Suprapubic skin (tissue), 4 donors: ENCODE measurements at regions not wholly inside any gene's neighbourhood (a gene's known extent, or its start where the extent isn't known, plus 50 kb on each side); places are given as distances from the start of the nearest gene placed in this dataset.

ENCODE experiments used
- DNase-seq, 2 donors: peaks; one replicate each; pipeline ENCODE4 v3.0.0-alpha.2; 2019; ENCODE audit warnings: low spot score in 2 of 2
- H3K27ac ChIP-seq: fragments of 200-600 bp; sonication (generic); one replicate; pipeline ENCODE4 v1.5.1; 2019
- H3K27me3 ChIP-seq: fragments of 200-600 bp; sonication (generic); one replicate; pipeline ENCODE4 v1.5.1; 2019
- H3K36me3 ChIP-seq: fragments of 200-600 bp; sonication (generic); one replicate; pipeline ENCODE4 v1.5.1; 2019
- H3K4me1 ChIP-seq: fragments of 200-600 bp; sonication (generic); one replicate; pipeline ENCODE4 v1.5.1; 2019
- H3K4me3 ChIP-seq: fragments of 200-600 bp; sonication (generic); one replicate; pipeline ENCODE4 v1.5.1; 2019; ENCODE audit warnings: mild to moderate bottlenecking
- H3K9me3 ChIP-seq: fragments of 200-600 bp; sonication (generic); one replicate; pipeline ENCODE4 v1.5.1; 2019
- EP300 ChIP-seq: sonication (generic); formaldehyde crosslinking; IDR thresholded peaks from one replicate; pipeline ENCODE4 v1.6.1; 2017; ENCODE audit warnings: antibody characterized with exemption
- POLR2A ChIP-seq, 2 donors: fragments of 450-650 bp; IDR thresholded peaks; one replicate each; pipeline ENCODE4 v1.6.1; 2017; ENCODE audit warnings: antibody characterized with exemption in 2 of 2, mild to moderate bottlenecking in 2 of 2, moderate library complexity in 2 of 2
- POLR2AphosphoS5 ChIP-seq, 3 donors: sonication (generic); formaldehyde crosslinking; IDR thresholded peaks; one replicate each; pipeline ENCODE4 v1.6.1; 2017; ENCODE audit warnings: antibody characterized with exemption in 3 of 3
- whole genome bisulfite sequencing: methylation state at CpG from one replicate; pipeline ENCODE4 v1.1.5; 2018; 5-methylcytosine and 5-hydroxymethylcytosine counted together
- TF ChIP-seq, protein P1 (sequence below), 2 donors: fragments of 200-600 bp in 1 of 2; fragments of 450-650 bp in 1 of 2; sonication (generic) in 1 of 2; IDR thresholded peaks; one replicate each; pipeline ENCODE4 v1.5.1; 2016 to 2019; ENCODE audit warnings: antibody characterized with exemption in 2 of 2, mild to moderate bottlenecking in 1 of 2, moderate library complexity in 1 of 2

DNA sequence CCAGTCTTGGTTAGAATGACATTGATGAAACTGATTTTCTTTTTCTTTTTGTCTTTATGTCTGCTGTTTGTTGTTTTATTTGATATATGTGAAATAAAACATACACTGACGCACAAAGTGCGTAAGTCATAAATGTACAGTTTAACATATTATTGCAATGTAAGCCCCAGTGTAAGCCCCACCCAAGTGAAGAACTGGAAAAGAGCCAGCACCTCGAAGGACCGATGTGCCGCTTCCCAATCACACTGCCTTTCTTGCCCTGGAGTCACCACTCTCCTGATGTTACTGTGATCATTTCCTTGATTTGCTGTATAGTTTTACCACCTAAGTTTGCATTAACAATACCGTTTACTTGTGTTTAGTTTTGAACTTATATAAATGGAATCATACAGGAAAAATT is 128.4 kb upstream of the LPP start:
- no peak for TF ChIP-seq POLR2AphosphoS5 (IDR thresholded peaks at IDR 0.05)
- no peak for TF ChIP-seq POLR2A (IDR thresholded peaks at IDR 0.05)
- no peak for TF ChIP-seq EP300
- TF ChIP-seq, protein P1, sequence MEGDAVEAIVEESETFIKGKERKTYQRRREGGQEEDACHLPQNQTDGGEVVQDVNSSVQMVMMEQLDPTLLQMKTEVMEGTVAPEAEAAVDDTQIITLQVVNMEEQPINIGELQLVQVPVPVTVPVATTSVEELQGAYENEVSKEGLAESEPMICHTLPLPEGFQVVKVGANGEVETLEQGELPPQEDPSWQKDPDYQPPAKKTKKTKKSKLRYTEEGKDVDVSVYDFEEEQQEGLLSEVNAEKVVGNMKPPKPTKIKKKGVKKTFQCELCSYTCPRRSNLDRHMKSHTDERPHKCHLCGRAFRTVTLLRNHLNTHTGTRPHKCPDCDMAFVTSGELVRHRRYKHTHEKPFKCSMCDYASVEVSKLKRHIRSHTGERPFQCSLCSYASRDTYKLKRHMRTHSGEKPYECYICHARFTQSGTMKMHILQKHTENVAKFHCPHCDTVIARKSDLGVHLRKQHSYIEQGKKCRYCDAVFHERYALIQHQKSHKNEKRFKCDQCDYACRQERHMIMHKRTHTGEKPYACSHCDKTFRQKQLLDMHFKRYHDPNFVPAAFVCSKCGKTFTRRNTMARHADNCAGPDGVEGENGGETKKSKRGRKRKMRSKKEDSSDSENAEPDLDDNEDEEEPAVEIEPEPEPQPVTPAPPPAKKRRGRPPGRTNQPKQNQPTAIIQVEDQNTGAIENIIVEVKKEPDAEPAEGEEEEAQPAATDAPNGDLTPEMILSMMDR (IDR thresholded peaks at IDR 0.05), result no peak
- no peak for DNase-seq
- no peak overlapping the region for H3K27ac ChIP-seq
- H3K4me1 ChIP-seq, result no peaks in the 10 kb centered on the region
- WGBS, result 79% methylated on average over 6 of the region's 6 CpGs
- no peaks in the 10 kb centered on the region for H3K9me3 ChIP-seq
- no peaks in the 10 kb centered on the region for H3K27me3 ChIP-seq
- H3K4me3 ChIP-seq, result no peak overlapping the region
- H3K36me3 ChIP-seq, result no peaks in the 10 kb centered on the region

DNA sequence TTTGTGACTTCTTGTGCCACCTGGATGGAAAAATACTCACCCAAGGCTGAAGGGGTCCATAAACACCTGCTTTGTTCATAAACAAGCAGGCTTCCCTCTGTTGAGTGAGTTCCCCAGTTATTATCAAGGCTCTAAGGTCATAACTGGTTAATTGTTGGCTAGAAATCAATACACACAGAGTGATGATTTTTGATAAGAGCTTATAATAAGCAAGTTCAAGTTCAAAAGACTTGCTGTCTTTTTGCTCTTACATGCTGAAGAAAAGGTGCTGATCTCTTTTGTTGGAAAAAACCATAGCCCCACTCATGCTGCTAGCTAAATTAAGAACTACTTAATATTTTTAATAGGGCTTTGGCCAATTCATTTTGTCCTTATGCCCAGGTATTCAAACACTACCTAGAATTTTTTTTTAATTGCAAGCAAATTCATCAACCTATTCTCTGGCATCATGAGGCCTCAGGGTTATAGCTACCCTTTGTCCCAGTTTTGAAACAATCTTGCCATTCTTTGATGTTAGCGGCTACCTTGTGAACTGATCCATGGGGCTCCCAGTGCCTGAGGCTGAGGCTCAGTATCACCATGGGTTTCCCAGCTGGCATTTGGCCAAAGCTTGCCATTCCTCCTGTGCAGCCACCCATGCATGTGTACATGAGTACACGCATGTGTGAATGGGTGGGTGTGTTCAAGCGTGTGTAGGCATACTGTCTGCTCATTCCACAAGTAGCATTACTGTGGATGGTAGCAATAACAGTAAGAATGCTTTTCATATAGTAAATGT is 127.6 kb upstream of the LPP start:
- no peaks in the 10 kb centered on the region for H3K4me1 ChIP-seq
- H3K4me3 ChIP-seq, result no peak overlapping the region
- TF ChIP-seq, protein P1 (IDR thresholded peaks at IDR 0.05), result no peak
- TF ChIP-seq EP300, result no peak
- no peak for TF ChIP-seq POLR2AphosphoS5 (IDR thresholded peaks at IDR 0.05)
- no peak for TF ChIP-seq POLR2A (IDR thresholded peaks at IDR 0.05)
- DNase-seq, result no peak
- H3K27ac ChIP-seq, result no peak overlapping the region
- H3K9me3 ChIP-seq, result no peaks in the 10 kb centered on the region
- WGBS, result 87% methylated on average over 3 of the region's 3 CpGs
- H3K27me3 ChIP-seq, result no peaks in the 10 kb centered on the region
- H3K36me3 ChIP-seq, result no peaks in the 10 kb centered on the region

DNA sequence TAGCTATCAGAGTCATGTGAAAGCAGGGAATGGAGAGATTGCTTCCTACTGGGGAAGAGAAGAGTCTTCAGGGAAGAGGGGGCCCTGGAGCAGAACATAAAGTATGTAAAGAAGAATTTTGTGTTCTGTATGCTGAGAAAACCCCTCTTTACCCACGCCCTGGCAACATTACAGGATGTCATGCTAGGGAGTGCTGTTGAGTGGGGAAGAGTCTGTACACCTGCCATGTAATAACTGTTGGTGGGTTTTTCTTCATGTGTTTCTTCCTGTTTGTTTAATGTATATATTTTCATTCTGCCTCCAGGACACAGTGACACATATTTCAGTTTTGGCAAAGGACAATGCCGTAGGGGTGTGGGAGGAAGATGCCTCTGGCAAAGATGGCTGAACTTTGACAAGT is 122.8 kb upstream of the LPP start:
- H3K27ac ChIP-seq, result no peak overlapping the region
- no peaks in the 10 kb centered on the region for H3K27me3 ChIP-seq
- 65% methylated on average over 2 of the region's 2 CpGs for WGBS
- H3K9me3 ChIP-seq, result no peaks in the 10 kb centered on the region
- TF ChIP-seq POLR2A (IDR thresholded peaks at IDR 0.05), result no peak
- TF ChIP-seq, protein P1 (IDR thresholded peaks at IDR 0.05), result no peak
- no peak for TF ChIP-seq POLR2AphosphoS5 (IDR thresholded peaks at IDR 0.05)
- H3K4me3 ChIP-seq, result no peak overlapping the region
- H3K36me3 ChIP-seq, result no peaks in the 10 kb centered on the region
- no peak for DNase-seq
- peaks cover 6% of the 10 kb centered on the region for H3K4me1 ChIP-seq

DNA sequence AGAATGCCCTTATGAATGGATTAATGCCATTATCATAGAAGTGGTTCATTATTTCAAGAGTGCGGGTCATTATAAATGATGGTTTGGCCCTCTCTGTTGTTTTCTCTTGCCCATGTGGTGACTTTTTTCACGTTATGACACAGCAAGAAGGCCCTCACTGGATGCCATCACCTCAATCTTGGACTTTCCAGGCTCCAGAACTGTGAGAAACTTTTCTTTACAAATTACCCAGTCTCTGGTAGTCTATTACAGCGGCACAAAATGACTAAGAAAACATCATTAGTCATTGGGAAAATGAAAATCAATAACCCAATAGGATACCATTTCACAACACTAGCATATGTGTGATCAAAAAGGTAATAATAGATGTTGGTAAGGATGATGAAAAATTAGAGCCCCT is 119.0 kb upstream of the LPP start:
- Histone ChIP-seq H3K27me3 (no peaks in the 10 kb centered on the region), H3K36me3 (no peaks in the 10 kb centered on the region), H3K9me3 (no peaks in the 10 kb centered on the region), H3K4me1 (peaks cover 29% of the 10 kb centered on the region), H3K4me3 (no peak overlapping the region), H3K27ac (no peak overlapping the region)
- 83% methylated on average over 3 of the region's 3 CpGs for WGBS
- DNase-seq, result no peak
- TF ChIP-seq, protein P1 (IDR thresholded peaks at IDR 0.05), result no peak
- TF ChIP-seq EP300, result no peak
- no peak for TF ChIP-seq POLR2A (IDR thresholded peaks at IDR 0.05)
- TF ChIP-seq POLR2AphosphoS5 (IDR thresholded peaks at IDR 0.05), result no peak

DNA sequence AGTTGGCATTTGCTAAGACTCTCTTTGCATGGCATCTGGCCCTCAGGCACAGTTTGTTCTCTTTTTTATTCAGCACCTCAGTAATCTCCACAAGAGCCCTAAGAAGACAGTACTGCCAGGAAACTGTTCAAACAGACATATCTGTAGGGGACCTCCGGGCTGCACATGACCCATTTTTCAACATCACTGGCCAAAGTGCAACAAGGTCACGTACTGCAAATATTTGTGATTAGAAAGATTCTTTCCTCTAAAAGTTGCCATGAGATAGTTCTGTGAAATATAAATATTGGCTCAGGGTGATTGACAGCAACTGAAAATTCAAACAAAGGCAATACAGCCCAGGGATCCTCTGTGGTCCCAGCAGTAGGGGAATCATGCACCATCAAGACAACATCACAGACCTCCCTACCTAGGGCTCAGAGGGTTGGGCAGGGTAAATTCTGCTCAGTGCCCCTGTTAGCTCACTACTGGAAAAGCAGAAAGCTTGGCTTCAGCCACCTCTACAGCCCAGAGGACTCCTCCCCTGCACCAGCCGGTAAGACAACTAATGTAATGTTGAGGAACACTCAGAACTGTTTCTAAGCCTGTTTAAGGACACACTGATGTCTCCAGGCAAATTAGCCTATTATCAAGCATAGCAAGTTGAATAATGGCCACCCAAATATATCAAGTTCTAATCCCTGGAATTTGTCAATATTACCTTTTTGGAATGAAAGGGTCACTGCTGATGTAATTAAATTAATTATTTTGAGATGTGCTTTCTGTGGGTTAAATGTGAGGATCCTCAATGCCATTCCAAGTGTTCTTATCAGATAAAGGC is 117.4 kb upstream of the LPP start:
- no peak for TF ChIP-seq POLR2A (IDR thresholded peaks at IDR 0.05)
- TF ChIP-seq, protein P1 (IDR thresholded peaks at IDR 0.05), result no peak
- WGBS, result 46% methylated on average over 3 of the region's 3 CpGs
- H3K27ac ChIP-seq, result peak overlapping the region; percentile 76

More for the DNA sequence above, 117.4 kb upstream of the LPP start:
- Histone ChIP-seq H3K36me3 (no peaks in the 10 kb centered on the region), H3K27me3 (no peaks in the 10 kb centered on the region), H3K9me3 (no peaks in the 10 kb centered on the region), H3K4me1 (peaks cover 29% of the 10 kb centered on the region), H3K4me3 (no peak overlapping the region)
- DNase-seq, result no peak
